ENCODE measurements at regions not wholly inside any gene's neighbourhood (a gene's known extent, or its start where the extent isn't known, plus 50 kb on each side); places are given as distances from the start of the nearest gene placed in this dataset.
"Not testable (repeated sequence)": the region's sequence is repeated elsewhere in the genome, so short reads cannot be mapped to it uniquely, and the experiment has no call there.

- no peaks in the 10 kb centered on the region for H3K9me3 ChIP-seq (ENCODE audit: control insufficient read depth in 3 of 3, low read length in 3 of 3)
- H3K4me1 ChIP-seq (ENCODE audit: control insufficient read depth in 3 of 3, insufficient read depth in 3 of 3, low read length in 3 of 3): no peaks in the 10 kb centered on the region
- H3K27ac ChIP-seq (ENCODE audit: low read depth, low read length): no peak overlapping the region
- H3K9ac ChIP-seq (ENCODE audit: low read depth in 1 of 3, low read length in 3 of 3): no peak overlapping the region
- H3K27me3 ChIP-seq (ENCODE audit: control insufficient read depth in 3 of 3, insufficient read depth in 3 of 3, low read length in 3 of 3): no peaks in the 10 kb centered on the region
- no peak overlapping the region for H3K4me3 ChIP-seq (ENCODE audit: low read length in 3 of 3)
- no peaks in the 10 kb centered on the region for H3K36me3 ChIP-seq (ENCODE audit: control insufficient read depth in 3 of 3, insufficient read depth in 3 of 3, low read length in 3 of 3)
These were observed 1422.8 kb upstream of the EYS start for GRCh38 chr6:67129780-67130179.

- Histone ChIP-seq H3K27me3 (ENCODE audit: control insufficient read depth in 3 of 3, insufficient read depth in 3 of 3, low read length in 3 of 3) (no peaks in the 10 kb centered on the region), H3K9me3 (ENCODE audit: control insufficient read depth in 3 of 3, low read length in 3 of 3) (no peaks in the 10 kb centered on the region), H3K4me1 (ENCODE audit: control insufficient read depth in 3 of 3, insufficient read depth in 3 of 3, low read length in 3 of 3) (no peaks in the 10 kb centered on the region), H3K4me3 (ENCODE audit: low read length in 3 of 3) (no peak overlapping the region), H3K27ac (ENCODE audit: low read depth, low read length) (no peak overlapping the region), H3K9ac (ENCODE audit: low read depth in 1 of 3, low read length in 3 of 3) (no peak overlapping the region), H3K36me3 (ENCODE audit: control insufficient read depth in 3 of 3, insufficient read depth in 3 of 3, low read length in 3 of 3) (no peaks in the 10 kb centered on the region)
These were observed 1420.0 kb upstream of the EYS start for GRCh38 chr6:67127041-67127440.

DNA sequence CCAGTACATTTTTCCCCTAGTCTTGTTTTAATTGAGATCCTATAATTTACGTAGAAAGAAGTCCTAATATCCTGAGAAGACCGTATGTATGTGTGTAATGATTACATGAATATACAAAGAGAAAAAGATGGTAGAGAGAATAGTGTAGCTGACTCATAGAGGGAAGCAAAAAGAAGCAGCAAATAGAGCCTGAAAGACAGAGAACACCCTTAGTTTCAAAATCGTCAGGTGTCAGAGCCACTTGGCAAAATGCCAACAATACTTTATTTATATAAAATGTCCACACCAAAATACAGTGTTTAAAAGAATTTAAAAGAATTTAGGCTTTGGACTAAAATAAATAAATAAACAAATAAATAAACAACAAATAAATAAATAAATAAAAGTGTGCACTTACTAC lies 1414.1 kb upstream of the EYS start:
- H3K9me3 ChIP-seq (ENCODE audit: control insufficient read depth in 3 of 3, low read length in 3 of 3): no peaks in the 10 kb centered on the region
- no peak overlapping the region for H3K4me3 ChIP-seq (ENCODE audit: low read length in 3 of 3)
- H3K27me3 ChIP-seq (ENCODE audit: control insufficient read depth in 3 of 3, insufficient read depth in 3 of 3, low read length in 3 of 3): no peaks in the 10 kb centered on the region
- H3K27ac ChIP-seq (ENCODE audit: low read depth, low read length): no peak overlapping the region
- H3K4me1 ChIP-seq (ENCODE audit: control insufficient read depth in 3 of 3, insufficient read depth in 3 of 3, low read length in 3 of 3): no peaks in the 10 kb centered on the region
- no peaks in the 10 kb centered on the region for H3K36me3 ChIP-seq (ENCODE audit: control insufficient read depth in 3 of 3, insufficient read depth in 3 of 3, low read length in 3 of 3)
- H3K9ac ChIP-seq (ENCODE audit: low read depth in 1 of 3, low read length in 3 of 3): no peak overlapping the region

DNA sequence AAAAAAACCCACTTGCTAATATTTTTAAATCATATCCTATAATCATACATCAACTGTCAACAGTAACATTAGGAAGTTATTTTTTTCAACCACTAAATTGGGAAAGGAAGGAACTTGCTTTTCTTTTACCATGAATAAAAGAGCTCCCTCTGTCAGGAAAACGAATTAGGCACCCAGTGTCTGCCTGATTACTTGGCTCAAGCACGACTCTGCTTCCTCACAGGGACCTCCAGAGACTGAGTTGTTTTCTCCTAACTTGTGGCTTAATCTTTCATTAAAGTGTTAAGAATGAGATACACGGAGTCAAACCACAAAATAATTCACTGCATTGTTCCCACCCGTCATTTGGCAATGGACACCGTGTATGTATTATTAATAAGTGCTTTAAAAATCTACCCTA lies 1405.1 kb upstream of the EYS start:
- H3K27me3 ChIP-seq (ENCODE audit: control insufficient read depth in 3 of 3, insufficient read depth in 3 of 3, low read length in 3 of 3): no peaks in the 10 kb centered on the region
- no peak overlapping the region for H3K9ac ChIP-seq (ENCODE audit: low read depth in 1 of 3, low read length in 3 of 3)
- no peaks in the 10 kb centered on the region for H3K36me3 ChIP-seq (ENCODE audit: control insufficient read depth in 3 of 3, insufficient read depth in 3 of 3, low read length in 3 of 3)
- no peak overlapping the region for H3K4me3 ChIP-seq (ENCODE audit: low read length in 3 of 3)
- H3K4me1 ChIP-seq (ENCODE audit: control insufficient read depth in 3 of 3, insufficient read depth in 3 of 3, low read length in 3 of 3): no peaks in the 10 kb centered on the region
- no peaks in the 10 kb centered on the region for H3K9me3 ChIP-seq (ENCODE audit: control insufficient read depth in 3 of 3, low read length in 3 of 3)
- H3K27ac ChIP-seq (ENCODE audit: low read depth, low read length): no peak overlapping the region

- Histone ChIP-seq H3K27ac (ENCODE audit: low read depth, low read length) (no peak overlapping the region), H3K9ac (ENCODE audit: low read depth in 1 of 3, low read length in 3 of 3) (no peak overlapping the region), H3K36me3 (ENCODE audit: control insufficient read depth in 3 of 3, insufficient read depth in 3 of 3, low read length in 3 of 3) (no peaks in the 10 kb centered on the region), H3K4me1 (ENCODE audit: control insufficient read depth in 3 of 3, insufficient read depth in 3 of 3, low read length in 3 of 3) (no peaks in the 10 kb centered on the region), H3K9me3 (ENCODE audit: control insufficient read depth in 3 of 3, low read length in 3 of 3) (no peaks in the 10 kb centered on the region), H3K4me3 (ENCODE audit: low read length in 3 of 3) (no peak overlapping the region), H3K27me3 (ENCODE audit: control insufficient read depth in 3 of 3, insufficient read depth in 3 of 3, low read length in 3 of 3) (no peaks in the 10 kb centered on the region)
These were observed 1395.7 kb upstream of the EYS start for GRCh38 chr6:67102743-67103142.

DNA sequence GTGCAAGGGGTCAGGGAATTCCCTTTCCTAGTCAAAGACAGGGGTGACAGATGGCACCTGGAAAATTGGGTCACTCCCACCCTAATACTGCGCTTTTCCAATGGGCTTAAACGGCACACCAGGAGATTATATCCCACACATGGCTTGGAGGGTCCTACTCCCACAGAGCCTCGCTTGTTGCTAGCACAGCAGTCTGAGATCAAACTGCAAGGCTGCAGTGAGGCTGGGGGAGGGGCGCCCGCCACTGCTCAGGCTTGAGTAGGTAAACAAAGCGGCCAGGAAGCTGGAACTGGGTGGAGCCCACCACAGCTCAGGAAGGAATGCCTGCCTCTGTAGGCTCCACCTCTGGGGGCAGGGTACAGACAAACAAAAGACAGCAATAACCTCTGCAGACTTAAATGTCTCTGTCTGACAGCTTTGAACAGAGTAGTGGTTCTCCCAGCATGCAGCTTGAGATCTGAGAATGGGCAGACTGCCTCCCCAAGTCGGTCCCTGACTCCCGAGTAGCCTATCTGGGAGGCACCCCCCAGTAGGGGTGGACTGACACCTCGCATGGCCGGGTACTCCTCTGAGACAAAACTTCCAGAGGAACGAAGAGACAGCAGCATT lies 1388.7 kb upstream of the EYS start:
- not testable (repeated sequence) for H3K9me3 ChIP-seq (ENCODE audit: control insufficient read depth in 3 of 3, low read length in 3 of 3); H3K9ac ChIP-seq (ENCODE audit: low read depth in 1 of 3, low read length in 3 of 3); H3K4me1 ChIP-seq (ENCODE audit: control insufficient read depth in 3 of 3, insufficient read depth in 3 of 3, low read length in 3 of 3); H3K27ac ChIP-seq (ENCODE audit: low read depth, low read length); H3K36me3 ChIP-seq (ENCODE audit: control insufficient read depth in 3 of 3, insufficient read depth in 3 of 3, low read length in 3 of 3); H3K4me3 ChIP-seq (ENCODE audit: low read length in 3 of 3); H3K27me3 ChIP-seq (ENCODE audit: control insufficient read depth in 3 of 3, insufficient read depth in 3 of 3, low read length in 3 of 3)

DNA sequence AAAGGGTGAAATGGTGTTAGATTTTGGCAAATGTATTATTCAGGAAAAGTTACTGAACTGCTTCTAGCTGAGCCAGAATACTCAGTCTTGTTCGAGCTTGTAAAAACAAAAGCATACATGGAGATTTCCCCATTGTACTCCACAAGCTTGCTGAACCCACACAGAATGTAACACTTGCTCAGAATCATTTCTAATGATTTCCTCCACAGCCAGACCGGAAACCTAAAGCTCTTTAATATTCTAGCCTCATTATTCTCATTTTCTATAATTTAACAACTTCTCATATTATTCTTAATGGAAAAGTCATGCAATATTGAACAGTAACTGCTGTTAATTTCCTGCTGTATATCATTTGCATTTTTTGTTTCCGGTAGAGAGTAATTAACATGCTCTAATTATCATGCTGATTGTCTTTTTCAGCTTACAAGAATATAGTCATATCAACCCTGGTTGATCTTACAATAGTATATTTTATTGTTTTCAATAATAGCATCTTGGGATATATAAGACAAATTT lies 1387.5 kb upstream of the EYS start:
- H3K4me1 ChIP-seq (ENCODE audit: control insufficient read depth in 3 of 3, insufficient read depth in 3 of 3, low read length in 3 of 3): no peaks in the 10 kb centered on the region
- H3K4me3 ChIP-seq (ENCODE audit: low read length in 3 of 3): no peak overlapping the region
- no peak overlapping the region for H3K9ac ChIP-seq (ENCODE audit: low read depth in 1 of 3, low read length in 3 of 3)
- no peaks in the 10 kb centered on the region for H3K36me3 ChIP-seq (ENCODE audit: control insufficient read depth in 3 of 3, insufficient read depth in 3 of 3, low read length in 3 of 3)
- H3K9me3 ChIP-seq (ENCODE audit: control insufficient read depth in 3 of 3, low read length in 3 of 3): no peaks in the 10 kb centered on the region
- H3K27ac ChIP-seq (ENCODE audit: low read depth, low read length): no peak overlapping the region
- H3K27me3 ChIP-seq (ENCODE audit: control insufficient read depth in 3 of 3, insufficient read depth in 3 of 3, low read length in 3 of 3): no peaks in the 10 kb centered on the region

- Histone ChIP-seq H3K27ac (ENCODE audit: low read depth, low read length) (no peak overlapping the region), H3K9ac (ENCODE audit: low read depth in 1 of 3, low read length in 3 of 3) (no peak overlapping the region), H3K27me3 (ENCODE audit: control insufficient read depth in 3 of 3, insufficient read depth in 3 of 3, low read length in 3 of 3) (no peaks in the 10 kb centered on the region), H3K4me3 (ENCODE audit: low read length in 3 of 3) (no peak overlapping the region), H3K4me1 (ENCODE audit: control insufficient read depth in 3 of 3, insufficient read depth in 3 of 3, low read length in 3 of 3) (no peaks in the 10 kb centered on the region), H3K9me3 (ENCODE audit: control insufficient read depth in 3 of 3, low read length in 3 of 3) (no peaks in the 10 kb centered on the region), H3K36me3 (ENCODE audit: control insufficient read depth in 3 of 3, insufficient read depth in 3 of 3, low read length in 3 of 3) (no peaks in the 10 kb centered on the region)
These were observed 1366.9 kb upstream of the EYS start for GRCh38 chr6:67073938-67074337.

DNA sequence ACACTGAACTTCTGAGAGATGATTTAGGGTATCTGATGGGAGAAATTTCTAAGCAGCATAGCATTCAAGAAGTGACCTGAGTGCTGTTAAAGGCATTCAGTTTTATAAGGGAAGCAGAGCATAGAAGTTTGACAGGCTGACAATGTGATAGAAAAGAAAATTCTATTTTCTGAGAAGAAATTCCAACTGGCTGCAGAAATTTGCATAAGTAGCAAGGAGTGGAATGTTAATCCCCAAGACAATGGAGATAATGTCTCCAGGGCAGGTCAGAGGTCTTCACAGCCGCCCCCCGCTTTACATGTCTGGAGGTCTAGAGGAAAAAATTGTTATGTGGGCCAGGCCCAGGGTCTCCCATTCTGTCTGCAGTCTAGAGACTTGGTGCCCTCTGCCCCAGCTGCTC lies 1361.8 kb upstream of the EYS start:
- no peak overlapping the region for H3K27ac ChIP-seq (ENCODE audit: low read depth, low read length)
- H3K36me3 ChIP-seq (ENCODE audit: control insufficient read depth in 3 of 3, insufficient read depth in 3 of 3, low read length in 3 of 3): no peaks in the 10 kb centered on the region

DNA sequence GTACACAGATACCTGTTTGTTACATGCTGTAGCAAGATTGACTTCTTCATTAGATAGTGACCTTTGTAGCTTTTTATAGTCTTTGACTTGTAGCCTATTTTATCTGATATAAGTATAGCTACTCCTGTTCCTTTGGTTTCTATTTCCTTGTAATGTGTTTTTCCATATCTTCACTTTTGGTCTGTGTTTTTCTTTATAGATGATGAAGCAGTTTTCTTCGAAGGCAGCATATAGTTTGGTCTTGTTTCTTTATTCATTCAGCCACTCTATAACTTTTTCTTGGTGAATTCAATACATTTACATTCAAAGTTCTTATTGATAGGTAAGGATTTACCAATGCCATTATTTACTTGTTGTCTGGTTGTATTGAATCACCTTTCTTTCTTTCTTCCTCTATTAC lies 1357.3 kb upstream of the EYS start:
- H3K9ac ChIP-seq (ENCODE audit: low read depth in 1 of 3, low read length in 3 of 3): no peak overlapping the region

More for the DNA sequence above, 1361.8 kb upstream of the EYS start:
- Histone ChIP-seq H3K4me3 (ENCODE audit: low read length in 3 of 3) (no peak overlapping the region), H3K4me1 (ENCODE audit: control insufficient read depth in 3 of 3, insufficient read depth in 3 of 3, low read length in 3 of 3) (no peaks in the 10 kb centered on the region), H3K9me3 (ENCODE audit: control insufficient read depth in 3 of 3, low read length in 3 of 3) (no peaks in the 10 kb centered on the region), H3K9ac (ENCODE audit: low read depth in 1 of 3, low read length in 3 of 3) (no peak overlapping the region), H3K27me3 (ENCODE audit: control insufficient read depth in 3 of 3, insufficient read depth in 3 of 3, low read length in 3 of 3) (no peaks in the 10 kb centered on the region)

More for the DNA sequence above, 1357.3 kb upstream of the EYS start:
- Histone ChIP-seq H3K27me3 (ENCODE audit: control insufficient read depth in 3 of 3, insufficient read depth in 3 of 3, low read length in 3 of 3) (no peaks in the 10 kb centered on the region), H3K36me3 (ENCODE audit: control insufficient read depth in 3 of 3, insufficient read depth in 3 of 3, low read length in 3 of 3) (no peaks in the 10 kb centered on the region), H3K4me1 (ENCODE audit: control insufficient read depth in 3 of 3, insufficient read depth in 3 of 3, low read length in 3 of 3) (no peaks in the 10 kb centered on the region), H3K4me3 (ENCODE audit: low read length in 3 of 3) (no peak overlapping the region), H3K9me3 (ENCODE audit: control insufficient read depth in 3 of 3, low read length in 3 of 3) (no peaks in the 10 kb centered on the region), H3K27ac (ENCODE audit: low read depth, low read length) (no peak overlapping the region)
